HG03280 (cell line): ENCODE measurements at regions not wholly inside any gene's neighbourhood (a gene's known extent, or its start where the extent isn't known, plus 50 kb on each side); places are given as distances from the start of the nearest gene placed in this dataset.
"Not testable (repeated sequence)": the region's sequence is repeated elsewhere in the genome, so short reads cannot be mapped to it uniquely, and the experiment has no call there.

Experiments
- ATAC-seq: cut with Tn5 transposase; IDR thresholded peaks from one replicate; pipeline ENCODE4 v1.9.1; 2021; ENCODE audit warnings: mild to moderate bottlenecking, moderate library complexity; ENCODE audit not compliant: unreplicated experiment

GRCh38 chr1:5690898-5691297, 301.3 kb downstream of the NPHP4 start:
- ATAC-seq: no peak

GRCh38 chr1:5690291-5690690, 301.9 kb downstream of the NPHP4 start:
- ATAC-seq: no peak

- ATAC-seq: no peak
Observed at GRCh38 chr1:5688081-5689077, 303.8 kb downstream of the NPHP4 start.

GRCh38 chr1:5686925-5687706, 305.1 kb downstream of the NPHP4 start:
- no peak for ATAC-seq

GRCh38 chr1:5686195-5686594, 306.0 kb downstream of the NPHP4 start:
- ATAC-seq: no peak

- ATAC-seq: no peak
Observed at GRCh38 chr1:5685446-5686040, 306.7 kb downstream of the NPHP4 start.

GRCh38 chr1:5684791-5685190, 307.4 kb downstream of the NPHP4 start:
- no peak for ATAC-seq

- no peak for ATAC-seq
Observed at GRCh38 chr1:5683446-5683845, 308.8 kb downstream of the NPHP4 start.

- no peak for ATAC-seq
Observed at GRCh38 chr1:5682626-5683225, 309.5 kb downstream of the NPHP4 start.

GRCh38 chr1:5681654-5682053, 310.6 kb downstream of the NPHP4 start:
- no peak for ATAC-seq

GRCh38 chr1:5680600-5680999, 311.6 kb downstream of the NPHP4 start:
- ATAC-seq: no peak

GRCh38 chr1:5678759-5679158, 313.5 kb downstream of the NPHP4 start:
- ATAC-seq: no peak

- not testable (repeated sequence) for ATAC-seq
Observed at GRCh38 chr1:5672355-5672754, 319.9 kb downstream of the NPHP4 start.

GRCh38 chr1:5670590-5671350, 321.5 kb downstream of the NPHP4 start:
- no peak for ATAC-seq

GRCh38 chr1:5667513-5668325, 324.5 kb downstream of the NPHP4 start:
- no peak for ATAC-seq

GRCh38 chr1:5664906-5665875, 327.0 kb downstream of the NPHP4 start:
- ATAC-seq: no peak

- ATAC-seq: no peak
Observed at GRCh38 chr1:5664081-5664768, 328.0 kb downstream of the NPHP4 start.

GRCh38 chr1:5662744-5663126, 329.5 kb downstream of the NPHP4 start:
- ATAC-seq: no peak
